Limb (tissue), 2 donors: ENCODE measurements at regions not wholly inside any gene's neighbourhood (a gene's known extent, or its start where the extent isn't known, plus 50 kb on each side); places are given as distances from the start of the nearest gene placed in this dataset.
"Not testable (repeated sequence)": the region's sequence is repeated elsewhere in the genome, so short reads cannot be mapped to it uniquely, and the experiment has no call there.

ENCODE experiments used
- DNase-seq, 2 donors: peaks; one replicate each; pipeline ENCODE4 v3.0.0-alpha.2; 2016; ENCODE audit errors: extremely low spot score in 2 of 2

DNA sequence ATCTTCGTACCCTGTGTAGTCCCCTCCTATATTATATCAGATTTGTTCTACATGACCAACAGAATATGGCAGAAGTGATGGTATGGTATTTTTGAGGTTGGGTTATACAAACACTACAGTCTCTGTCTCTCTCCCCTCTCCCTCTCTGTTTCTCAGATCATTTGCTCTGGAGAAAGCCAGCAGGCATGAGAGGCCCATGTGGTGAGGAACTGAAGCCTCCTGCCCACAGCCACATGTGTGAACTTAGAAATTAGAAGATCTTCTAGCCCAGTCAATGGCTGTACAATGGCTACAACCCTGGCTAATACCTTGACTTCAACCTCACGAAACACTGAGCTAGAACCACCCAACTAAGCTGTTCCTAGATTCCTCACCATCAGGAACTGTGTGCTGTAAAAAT is 250.6 kb downstream of the SMAD2 start:
- DNase-seq, result no peak

DNA sequence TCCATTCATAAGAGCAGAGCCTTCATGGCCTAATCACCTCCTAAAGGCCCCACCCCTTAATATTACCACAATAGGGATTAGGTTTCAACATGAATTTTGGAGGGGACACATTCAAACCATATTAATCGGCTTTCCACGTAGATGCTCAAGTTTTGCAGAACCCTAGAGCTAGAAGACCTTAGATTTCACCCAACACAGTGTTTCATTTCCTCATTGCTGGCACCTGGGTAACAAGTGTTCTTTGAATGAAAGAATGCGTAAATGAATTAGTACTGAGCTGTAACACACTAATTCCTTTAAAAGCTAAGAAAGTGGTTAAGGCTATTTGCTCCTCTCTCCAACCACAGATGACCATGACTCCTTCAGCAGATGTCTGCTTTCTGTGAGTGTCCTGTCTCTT is 252.5 kb downstream of the SMAD2 start:
- DNase-seq, result no peak

DNA sequence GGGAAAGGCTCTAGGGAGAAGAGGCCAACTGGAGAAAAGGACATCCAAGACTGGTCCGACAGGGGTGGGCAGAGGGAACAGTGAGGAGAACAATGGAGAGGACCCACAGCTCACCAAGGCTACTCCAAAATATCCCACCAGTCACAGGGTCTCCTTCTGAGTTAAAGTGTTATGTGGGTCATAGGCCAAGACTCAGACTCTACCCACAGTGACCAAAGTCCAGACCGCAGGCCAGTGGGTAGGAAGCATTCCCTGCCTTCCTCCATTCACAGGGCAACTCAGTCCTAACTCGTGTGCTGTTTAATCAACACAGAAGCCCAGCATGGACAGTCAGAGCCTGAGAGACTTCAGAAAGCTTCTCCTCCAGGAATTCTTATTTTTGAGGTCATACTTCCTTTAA is 260.6 kb downstream of the SMAD2 start:
- no peak for DNase-seq

DNA sequence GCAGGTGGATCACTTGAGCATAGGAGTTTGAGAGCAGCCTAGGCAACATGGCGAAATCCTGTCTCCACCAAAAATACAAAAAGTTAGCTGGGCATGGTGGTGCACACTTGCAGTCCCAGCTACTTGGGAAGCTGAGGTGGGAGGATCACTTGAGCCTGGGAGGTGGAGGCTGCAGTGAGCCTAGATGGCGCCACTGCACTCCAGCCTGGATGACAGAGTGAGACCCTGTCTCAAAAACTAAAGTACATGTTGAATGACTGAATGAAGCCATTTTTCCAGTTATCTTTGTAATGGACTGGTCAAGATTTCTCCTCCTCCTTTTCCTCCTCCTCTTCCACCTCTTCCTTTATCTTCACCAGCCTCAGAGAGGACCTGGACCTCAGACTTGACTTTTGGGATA is 272.0 kb downstream of the SMAD2 start:
- no peak for DNase-seq

DNA sequence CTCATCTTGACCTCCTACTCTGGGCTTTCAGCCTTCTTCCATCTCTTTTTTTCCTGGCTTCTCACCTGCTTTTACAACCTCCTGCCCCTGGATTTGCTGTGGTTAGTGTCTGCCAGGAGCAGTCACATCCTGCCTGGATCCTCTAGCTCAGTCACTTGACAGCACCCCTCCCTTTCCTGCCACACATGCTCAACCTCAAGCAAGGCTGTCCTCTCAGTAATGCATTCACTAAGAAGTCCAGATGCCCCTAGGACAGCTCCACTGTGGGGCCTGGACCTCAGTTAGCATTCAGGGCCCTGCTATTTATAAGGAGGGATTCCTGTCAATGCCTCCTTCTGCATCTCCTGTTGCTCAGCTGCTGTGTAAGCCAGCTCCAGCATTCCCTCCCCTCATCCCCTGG is 275.5 kb downstream of the SMAD2 start:
- no peak for DNase-seq

DNA sequence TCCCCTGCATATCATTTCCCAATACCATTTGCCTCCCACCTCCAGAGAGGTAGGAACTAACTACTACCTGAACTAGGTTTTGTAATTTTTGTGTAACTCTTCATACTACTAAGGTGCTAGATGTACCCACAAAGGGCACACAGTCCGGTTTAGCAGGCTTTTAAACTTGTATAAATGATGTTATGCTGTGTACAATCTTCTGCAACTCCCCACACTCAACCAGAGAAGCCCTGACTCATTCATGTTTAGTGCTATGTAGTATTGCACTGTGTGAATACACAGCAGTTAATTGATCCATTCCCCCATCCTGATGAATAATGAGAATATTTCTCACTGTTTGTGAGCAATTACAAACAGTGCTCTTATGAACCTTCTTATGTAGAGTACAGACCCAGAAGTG is 285.6 kb downstream of the SMAD2 start:
- no peak for DNase-seq

DNA sequence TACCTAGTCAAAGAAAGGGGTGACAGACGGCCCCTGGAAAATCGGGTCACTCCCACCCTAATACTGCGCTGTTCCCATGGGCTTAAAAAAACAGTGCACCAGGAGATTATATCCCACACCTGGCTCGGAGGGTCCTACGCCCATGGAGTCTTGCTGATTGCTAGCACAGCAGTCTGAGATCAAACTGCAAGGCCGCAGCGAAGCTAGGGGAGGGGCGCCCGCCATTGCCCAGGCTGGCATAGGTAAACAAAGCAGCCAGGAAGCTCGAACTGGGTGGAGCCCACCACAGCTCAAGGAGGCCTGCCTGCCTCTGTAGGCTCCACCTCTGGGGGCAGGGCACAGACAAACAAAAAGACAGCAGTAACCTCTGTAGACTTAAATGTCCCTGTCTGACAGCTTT is 292.9 kb downstream of the SMAD2 start:
- not testable (repeated sequence) for DNase-seq

DNA sequence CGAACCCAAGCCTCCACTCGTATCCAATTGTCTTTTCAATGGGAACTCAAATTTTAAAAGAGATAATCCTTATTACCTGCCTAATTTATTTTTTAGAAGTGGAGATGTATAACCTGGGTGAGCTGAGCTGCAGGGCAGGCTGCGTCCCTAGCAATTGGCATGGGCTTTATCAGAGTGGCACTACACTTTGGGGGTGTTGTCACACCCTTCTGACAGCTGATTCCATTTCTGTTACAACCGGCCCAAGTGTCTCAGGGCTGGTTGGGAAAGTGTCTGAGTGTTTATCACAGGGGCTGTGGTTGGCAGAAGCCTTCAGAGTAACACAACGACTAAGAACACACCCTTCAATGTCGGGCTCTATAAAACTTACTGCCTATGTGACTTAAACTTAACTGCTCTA is 295.0 kb downstream of the SMAD2 start:
- no peak for DNase-seq

DNA sequence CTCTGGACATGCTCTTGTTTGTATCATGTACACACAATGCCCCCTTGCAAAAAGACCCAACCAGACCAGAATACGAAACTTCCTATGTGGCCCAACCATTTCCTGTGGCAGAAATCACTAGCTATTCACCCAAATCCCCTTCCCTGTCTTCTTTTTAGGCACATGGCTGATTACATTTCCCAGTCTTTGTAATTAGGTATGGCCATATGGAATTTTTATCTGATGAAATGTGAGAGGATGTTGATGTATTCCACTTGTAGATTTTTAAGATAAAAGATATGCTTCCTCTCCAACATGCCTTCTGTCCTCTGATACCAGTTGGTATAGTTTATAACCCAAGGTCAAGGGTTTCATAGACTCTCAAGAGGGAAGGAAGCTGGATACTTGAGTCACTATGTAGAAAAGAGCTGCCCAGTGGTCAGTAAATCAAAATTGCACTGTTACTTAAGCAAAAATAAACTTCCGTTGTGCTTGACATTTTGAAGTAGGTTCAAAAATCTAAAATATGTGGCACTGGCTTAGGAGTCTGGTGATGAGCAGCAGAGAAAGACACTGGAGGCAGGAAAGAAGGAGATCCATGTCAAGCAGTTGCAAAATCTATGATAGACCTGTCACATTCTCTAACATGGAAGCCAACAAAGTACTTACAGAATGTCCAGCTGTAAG is 297.4 kb downstream of the SMAD2 start:
- no peak for DNase-seq

DNA sequence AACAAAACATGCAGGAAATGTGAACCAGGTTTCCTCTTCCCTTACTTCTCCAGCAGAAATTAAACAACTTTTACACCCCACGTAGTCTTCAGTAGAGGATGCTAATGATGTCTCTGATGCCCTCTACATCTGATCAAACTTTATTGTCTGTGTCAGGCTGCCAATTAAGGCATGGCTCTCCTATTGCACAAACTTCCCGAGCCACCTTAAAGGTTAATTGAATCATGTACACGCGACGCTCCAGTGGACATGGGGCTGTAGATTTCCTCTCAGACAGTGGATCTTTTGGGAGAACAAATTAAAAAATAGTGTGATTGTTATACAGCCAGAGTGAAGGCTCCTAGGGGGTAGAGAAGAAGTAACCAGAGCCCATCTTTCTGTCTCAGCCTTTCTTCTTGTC is 301.6 kb downstream of the SMAD2 start:
- DNase-seq, result no peak

DNA sequence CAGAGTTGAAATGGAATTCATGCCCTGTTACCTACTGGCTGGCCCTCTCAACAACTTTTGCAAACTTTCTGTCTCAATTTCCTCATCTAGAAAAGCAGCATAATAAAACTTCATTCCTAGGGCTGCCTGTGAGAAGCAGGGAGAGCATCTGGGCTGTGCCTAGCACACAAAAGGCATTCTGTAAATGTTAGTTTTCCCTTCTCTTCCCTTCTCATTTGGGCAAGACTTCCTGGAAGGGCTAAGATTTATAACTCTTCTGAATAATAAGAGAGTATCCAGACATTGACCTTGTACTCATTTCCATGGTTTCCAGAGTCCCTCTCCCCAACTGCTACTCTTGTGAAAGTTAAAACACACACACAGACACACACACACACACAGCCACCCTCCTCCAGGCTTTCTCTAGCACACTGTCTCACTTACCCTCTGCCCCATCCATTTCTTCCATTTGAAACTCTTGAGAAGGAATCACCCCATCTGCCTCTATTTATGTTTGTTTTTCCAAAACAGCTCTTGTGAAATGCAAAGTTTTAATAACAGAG is 302.1 kb downstream of the SMAD2 start:
- DNase-seq, result no peak

DNA sequence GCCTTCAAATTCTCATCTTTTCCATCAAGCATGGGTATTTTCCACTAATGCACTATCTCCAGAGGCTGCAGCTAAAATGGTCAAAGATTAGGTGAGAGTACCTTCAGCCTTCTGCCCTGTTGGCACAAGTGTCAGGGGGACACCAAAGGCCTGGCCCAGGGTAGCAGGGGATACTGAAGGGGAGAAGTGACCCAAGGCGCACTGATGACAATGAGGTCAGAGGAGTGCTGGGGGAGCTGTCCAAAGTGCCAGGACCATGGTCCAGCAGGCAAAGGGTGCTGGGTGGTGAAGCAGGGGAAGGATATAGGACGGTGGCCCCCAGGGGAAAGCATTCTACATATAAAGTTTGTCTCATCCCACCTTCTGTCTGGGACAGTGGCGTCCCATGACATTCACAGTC is 303.4 kb downstream of the SMAD2 start:
- no peak for DNase-seq

DNA sequence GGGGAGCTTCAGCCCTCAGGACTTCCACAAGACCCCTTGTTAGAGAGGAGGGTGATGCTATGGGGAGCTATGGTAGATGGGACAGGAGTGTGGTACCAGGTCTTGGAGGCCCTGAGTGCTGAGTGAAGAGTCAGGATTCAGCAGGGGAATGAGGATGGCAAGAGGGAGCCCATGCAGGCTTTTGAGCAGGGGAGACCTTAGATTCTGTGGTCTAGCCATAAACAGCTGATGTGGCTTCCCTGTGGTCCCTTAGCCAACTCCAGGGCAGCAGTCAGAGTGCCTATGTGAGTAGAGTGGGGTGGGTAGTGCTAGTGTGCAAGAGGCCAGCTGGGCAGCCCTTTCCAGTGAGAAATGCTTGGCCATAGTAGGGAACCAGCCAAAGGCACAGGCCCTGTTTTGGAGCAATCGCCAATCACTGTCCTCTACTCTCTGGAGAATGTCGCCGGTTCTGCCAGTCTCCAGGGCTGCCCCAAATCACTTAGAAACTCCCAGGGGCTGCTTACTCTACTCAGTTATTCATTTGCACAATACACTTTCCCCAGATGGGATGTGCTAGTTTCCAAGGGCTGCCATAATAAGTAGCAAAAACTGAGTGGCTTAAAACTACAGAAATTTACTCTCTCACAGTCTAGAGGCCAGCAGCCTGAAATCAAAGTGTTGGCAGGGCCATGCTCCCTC is 310.5 kb downstream of the SMAD2 start:
- no peak for DNase-seq

DNA sequence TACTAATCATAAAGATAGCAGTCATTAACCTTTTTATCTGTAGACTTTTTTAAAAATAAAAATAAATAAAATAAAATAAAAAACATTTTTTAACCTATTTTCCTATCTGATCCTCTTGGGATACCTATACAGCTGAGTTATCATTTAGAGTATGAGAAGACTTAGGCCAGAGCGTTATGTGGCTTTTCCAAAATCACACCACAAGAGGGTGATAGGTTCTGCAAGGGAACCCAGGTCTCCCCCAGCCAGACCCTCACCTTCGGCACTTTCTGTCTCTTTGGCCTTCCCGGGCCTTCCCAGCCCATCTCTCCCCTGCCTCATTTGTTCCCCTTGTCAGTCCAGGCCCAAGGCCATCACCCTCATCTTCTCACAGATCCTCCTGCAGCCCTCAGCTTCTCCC is 311.7 kb downstream of the SMAD2 start:
- DNase-seq, result no peak

DNA sequence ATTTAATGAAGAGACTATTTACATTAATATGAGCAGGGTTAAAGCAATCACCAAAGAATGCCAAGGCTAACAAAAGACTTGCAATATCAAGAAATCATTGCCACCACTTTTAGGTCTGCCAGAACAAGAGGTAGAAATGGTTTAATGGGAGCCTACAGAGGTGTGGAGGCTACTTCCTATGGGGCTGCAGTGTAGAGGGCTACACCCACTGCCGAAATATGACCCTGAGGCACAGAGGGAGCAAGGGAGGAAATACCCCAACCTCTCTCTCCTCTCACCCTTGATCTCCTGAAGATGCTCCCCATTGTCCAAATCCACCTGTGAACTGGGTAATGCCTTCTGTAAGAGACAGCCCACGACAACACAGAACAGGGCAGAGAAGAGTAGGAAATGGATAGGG is 315.4 kb downstream of the SMAD2 start:
- no peak for DNase-seq

DNA sequence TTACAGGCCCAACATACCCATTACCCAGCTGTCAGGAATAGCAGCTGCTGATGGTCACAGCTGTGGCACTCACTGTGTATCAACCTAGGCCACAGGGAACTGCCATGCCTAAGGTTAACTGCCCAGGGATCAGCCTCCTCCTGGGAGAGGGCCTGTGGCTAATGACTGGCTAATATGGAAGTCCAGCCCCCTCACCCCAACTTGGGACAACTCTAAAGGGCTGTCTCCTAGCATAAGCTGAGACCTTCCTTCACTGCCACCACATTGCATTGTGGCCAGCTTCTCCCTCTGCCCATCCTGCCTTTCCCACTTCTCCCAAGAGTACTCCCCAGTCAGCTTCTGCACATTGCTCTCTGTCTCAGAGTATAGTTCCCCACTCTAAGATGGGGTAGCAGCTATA is 316.5 kb downstream of the SMAD2 start:
- DNase-seq, result no peak

DNA sequence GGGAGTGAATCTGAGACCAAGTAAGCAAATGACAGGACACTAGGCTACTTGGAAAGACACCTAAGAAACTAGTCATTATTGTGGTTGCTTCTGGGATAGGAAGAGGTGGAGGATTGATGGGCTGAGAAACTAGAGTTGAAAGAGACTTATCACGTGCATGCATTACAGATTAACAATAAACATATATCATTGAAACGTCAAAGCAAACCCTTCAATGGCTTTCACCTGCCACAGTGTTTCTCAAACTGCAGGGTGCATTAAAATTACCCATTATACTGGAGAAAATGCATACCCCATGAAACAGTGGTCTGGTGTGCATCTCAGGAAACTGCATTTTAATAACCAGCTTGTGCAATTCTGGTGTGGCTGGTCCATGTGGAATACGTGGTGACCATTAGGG is 318.8 kb downstream of the SMAD2 start:
- DNase-seq, result no peak

DNA sequence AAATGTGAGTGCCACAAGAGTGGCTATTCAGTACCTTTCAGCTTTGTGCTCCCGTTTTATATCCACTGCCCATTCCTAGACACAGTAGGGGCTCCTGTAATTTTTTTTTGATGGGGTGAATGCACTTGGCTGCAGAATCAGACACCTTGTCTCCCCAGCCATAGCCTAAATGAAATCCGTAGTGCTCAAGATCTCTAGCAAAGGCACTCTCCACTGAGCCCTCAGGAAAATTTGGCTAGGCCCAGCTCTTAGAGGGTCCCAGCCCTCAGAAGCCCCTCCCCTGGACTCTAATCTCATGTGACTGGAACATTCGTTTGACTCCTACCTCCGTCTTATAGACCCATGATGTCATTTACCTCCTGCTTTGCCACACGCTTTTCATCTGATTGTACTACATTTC is 323.9 kb downstream of the SMAD2 start:
- no peak for DNase-seq

DNA sequence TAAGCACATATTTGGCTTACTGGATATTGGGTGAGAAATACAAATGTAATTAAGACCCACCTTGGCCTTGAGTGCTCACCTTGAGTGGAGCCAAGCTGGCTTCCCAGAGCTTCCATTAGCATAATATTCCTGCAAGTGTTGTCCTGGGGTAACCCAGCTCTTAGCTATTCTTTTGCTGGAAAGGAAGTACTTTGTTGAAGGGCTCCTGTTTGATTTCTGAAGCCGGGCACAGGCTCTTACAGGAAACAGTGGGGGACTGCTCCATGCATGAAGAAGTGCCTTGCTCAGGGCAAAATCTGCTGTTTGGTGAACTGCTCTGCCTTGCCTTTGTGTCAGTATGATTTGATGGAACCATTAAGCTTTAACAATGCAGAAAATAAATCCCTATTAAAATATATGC is 325.4 kb downstream of the SMAD2 start:
- DNase-seq, result no peak

DNA sequence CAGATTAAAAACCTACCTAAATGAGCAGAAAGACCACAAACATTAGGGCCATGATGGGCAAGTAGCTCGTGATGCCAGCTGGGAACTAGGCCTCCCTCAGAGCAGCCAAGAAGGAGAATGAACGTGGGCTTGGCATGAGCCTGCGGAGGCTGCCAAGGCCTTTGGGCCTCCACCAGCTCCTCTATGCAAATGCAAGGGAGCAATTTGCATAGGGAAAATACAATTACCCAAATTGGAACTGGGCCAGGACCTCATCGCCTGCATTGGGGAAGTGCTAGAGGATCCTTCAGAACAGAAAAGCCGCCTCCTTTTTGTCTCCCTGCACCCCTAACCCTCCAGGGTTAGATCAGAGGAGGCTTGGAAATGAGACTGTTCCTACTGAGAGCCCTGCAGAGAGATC is 326.4 kb downstream of the SMAD2 start:
- DNase-seq, result no peak

DNA sequence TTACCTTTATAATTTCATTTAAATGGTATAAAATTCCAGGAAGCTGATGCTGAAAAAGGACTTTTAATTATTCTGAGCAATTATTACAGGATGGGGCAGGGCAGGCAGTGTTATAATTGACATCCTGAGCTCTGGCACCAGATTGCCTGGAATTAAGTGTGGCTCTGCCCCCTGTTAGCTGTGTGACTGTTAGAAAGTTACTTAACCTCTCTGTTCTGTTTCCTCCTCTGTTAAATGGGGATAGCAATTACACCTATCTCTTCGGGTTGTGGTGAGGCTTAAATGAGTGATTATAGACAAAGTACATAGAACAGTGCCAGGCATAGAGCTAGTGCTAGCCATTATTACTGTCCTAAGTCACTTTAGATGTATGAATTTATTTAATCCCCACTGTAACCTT is 327.3 kb downstream of the SMAD2 start:
- DNase-seq, result no peak

DNA sequence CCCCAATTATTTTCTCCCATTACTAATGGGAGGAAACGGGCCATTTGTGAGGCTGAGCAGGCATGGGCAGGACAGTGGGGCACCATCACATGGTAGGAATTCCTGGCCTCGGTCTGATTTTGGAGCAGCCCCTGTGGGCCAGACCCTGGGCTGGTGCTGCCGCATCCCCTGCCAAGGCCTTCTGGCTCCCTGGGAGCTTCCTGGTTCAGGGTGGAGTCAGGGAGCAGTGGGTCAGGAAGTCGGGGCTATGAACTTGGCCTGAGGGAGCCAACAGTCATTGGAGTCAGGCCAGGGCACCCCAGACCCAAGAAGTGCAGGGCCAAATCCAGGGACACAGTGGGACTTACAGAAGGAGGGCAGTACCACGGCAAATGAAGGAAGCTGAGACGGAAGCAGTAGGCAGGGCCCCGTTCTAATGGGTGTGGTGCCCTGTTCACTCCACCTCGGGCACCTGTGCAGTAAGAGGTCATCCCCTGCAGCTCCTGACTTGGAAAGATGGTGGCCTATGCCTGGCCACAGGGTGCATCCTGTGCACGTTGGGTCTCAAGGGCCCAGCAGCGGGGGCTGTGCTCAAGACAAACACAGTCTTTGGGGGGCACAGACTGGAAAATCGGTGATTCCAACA is 328.1 kb downstream of the SMAD2 start:
- no peak for DNase-seq
